ENCODE measurements at regions not wholly inside any gene's neighbourhood (a gene's known extent, or its start where the extent isn't known, plus 50 kb on each side); places are given as distances from the start of the nearest gene placed in this dataset.

DNA sequence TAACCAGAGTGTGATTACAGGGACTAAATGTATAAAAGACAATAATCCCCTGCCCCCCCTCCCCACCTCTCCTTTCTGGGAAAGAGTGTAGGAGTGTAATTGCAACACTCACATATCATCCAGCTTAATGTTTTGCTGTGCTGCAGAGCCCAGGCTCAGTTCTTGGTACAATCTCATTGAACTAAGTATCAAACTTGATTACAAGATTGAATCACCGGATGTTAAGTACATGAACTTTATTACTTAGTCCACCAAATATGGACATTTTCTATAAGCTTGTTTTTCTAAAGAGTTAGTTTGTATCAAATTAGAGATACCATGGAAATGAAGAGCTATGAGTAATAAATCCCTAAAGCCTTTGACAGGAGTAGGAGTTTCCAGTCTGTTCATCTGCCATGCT lies 559.1 kb downstream of the ZNF674 start:
- TF ChIP-seq POLR2A (IDR thresholded peaks at IDR 0.05; ENCODE audit: extremely low read depth, insufficient read length) (no peak), CTCF (IDR thresholded peaks at IDR 0.05; ENCODE audit: low read depth, low read length) (no peak)
- TF ChIP-seq, protein P1, sequence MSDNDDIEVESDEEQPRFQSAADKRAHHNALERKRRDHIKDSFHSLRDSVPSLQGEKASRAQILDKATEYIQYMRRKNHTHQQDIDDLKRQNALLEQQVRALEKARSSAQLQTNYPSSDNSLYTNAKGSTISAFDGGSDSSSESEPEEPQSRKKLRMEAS (IDR thresholded peaks at IDR 0.05; ENCODE audit: low read depth, low read length): no peak

All from NB4 (cell line).